OCI-LY1 (cell line): ENCODE measurements at regions not wholly inside any gene's neighbourhood (a gene's known extent, or its start where the extent isn't known, plus 50 kb on each side); places are given as distances from the start of the nearest gene placed in this dataset.
A peak's percentile ranks its signal among the peaks of the same experiment; 100 is the strongest.

Source experiments
- H2AFZ ChIP-seq: fragments of 200-600 bp; sonication (generic), shearing (Covaris generic); 2 replicates; pipeline ENCODE4 v1.6.0; 2014; ENCODE audit warnings: antibody characterized with exemption, mild to moderate bottlenecking, low read length
- H3F3A ChIP-seq: fragments of 200-600 bp; sonication (generic), shearing (Covaris generic); 2 replicates; pipeline ENCODE4 v1.6.0; 2014; ENCODE audit warnings: mild to moderate bottlenecking, antibody characterized with exemption, low read length, moderate library complexity; ENCODE audit not compliant: insufficient read depth
- H3K27ac ChIP-seq: fragments of 200-600 bp; sonication (generic); 2 replicates; pipeline ENCODE4 v1.5.1; 2014; ENCODE audit warnings: low read length, mixed run types, mild to moderate bottlenecking, low read depth; ENCODE audit not compliant: poor library complexity, severe bottlenecking
- H3K27me3 ChIP-seq: fragments of 200-600 bp; sonication (generic); 2 replicates; pipeline ENCODE4 v1.6.0; 2014; ENCODE audit warnings: antibody characterized with exemption, mild to moderate bottlenecking, low read length, moderate library complexity; ENCODE audit not compliant: insufficient read depth
- H3K36me3 ChIP-seq: fragments of 200-600 bp; sonication (generic); 2 replicates; pipeline ENCODE4 v1.6.1; 2014; ENCODE audit warnings: mild to moderate bottlenecking, antibody characterized with exemption, low read length, moderate library complexity, mixed read lengths; ENCODE audit not compliant: insufficient read depth
- H3K4me1 ChIP-seq: fragments of 200-600 bp; sonication (generic); 2 replicates; pipeline ENCODE4 v1.5.1; 2014; ENCODE audit warnings: mild to moderate bottlenecking, low read length, moderate library complexity; ENCODE audit not compliant: insufficient read depth, severe bottlenecking
- H3K4me2 ChIP-seq: fragments of 200-600 bp; sonication (generic), shearing (Covaris generic); 2 replicates; pipeline ENCODE4 v1.6.1; 2014; ENCODE audit warnings: low read length
- H3K4me3 ChIP-seq: fragments of 200-600 bp; sonication (generic); 2 replicates; pipeline ENCODE4 v1.5.1; 2014; ENCODE audit warnings: low read length, low read depth, mild to moderate bottlenecking, mixed read lengths; ENCODE audit not compliant: poor library complexity, severe bottlenecking
- H3K79me2 ChIP-seq: fragments of 200-600 bp; shearing (Covaris generic); 2 replicates; pipeline ENCODE4 v1.6.1; 2016; ENCODE audit warnings: mixed run types, low read length, mixed read lengths; ENCODE audit not compliant: insufficient read depth
- H3K9ac ChIP-seq: fragments of 200-600 bp; sonication (generic), shearing (Covaris generic); 2 replicates; pipeline ENCODE4 v1.6.1; 2014; ENCODE audit warnings: mild to moderate bottlenecking, low read length, mixed read lengths
- H3K9me2 ChIP-seq: fragments of 200-600 bp; sonication (generic), shearing (Covaris generic); 2 replicates; pipeline ENCODE4 v1.6.1; 2014; ENCODE audit warnings: low read depth, mild to moderate bottlenecking, low read length, mixed read lengths
- H3K9me3 ChIP-seq: fragments of 200-600 bp; shearing (Covaris generic); 2 replicates; pipeline ENCODE4 v1.6.1; 2014; ENCODE audit warnings: low read length, mixed read lengths
- H4K20me1 ChIP-seq: fragments of 200-600 bp; sonication (generic), shearing (Covaris generic); 2 replicates; pipeline ENCODE4 v1.6.0; 2016; ENCODE audit warnings: mild to moderate bottlenecking, low read length; ENCODE audit not compliant: insufficient read depth
- EZH2 ChIP-seq: fragments of 200-600 bp; sonication (generic), shearing (Covaris generic); IDR thresholded peaks from 2 replicates; pipeline ENCODE4 v1.8.0; 2017; ENCODE audit warnings: borderline replicate concordance, mixed run types, mild to moderate bottlenecking, antibody characterized with exemption, low read length, moderate library complexity, mixed read lengths
- TF ChIP-seq, protein P1 (sequence below): fragments of 200-600 bp; sonication (generic), shearing (Covaris generic); IDR thresholded peaks from 2 replicates; pipeline ENCODE4 v1.5.1; 2017; ENCODE audit warnings: mild to moderate bottlenecking, antibody characterized with exemption, low read length, moderate library complexity, mixed read lengths

DNA sequence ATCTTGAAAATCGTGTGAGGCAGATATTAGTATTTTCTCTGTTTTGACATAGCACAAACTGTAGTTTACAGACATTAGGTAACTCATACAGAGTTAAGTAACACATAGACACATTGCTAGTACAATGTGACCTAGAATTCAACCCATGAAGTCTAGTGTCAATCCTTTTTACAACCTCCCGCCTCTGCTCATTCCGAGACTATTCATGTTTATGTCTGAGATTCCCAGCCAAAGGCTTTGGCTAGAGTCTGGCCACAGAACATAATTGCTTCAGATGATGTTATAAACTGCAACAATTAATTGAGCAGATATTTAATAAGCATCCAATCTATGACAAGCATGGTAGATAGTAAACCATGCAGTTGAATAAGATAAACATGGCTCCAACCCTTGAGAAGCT, 841.0 kb downstream of the STIM2 start:
- no peak overlapping the region for H3K4me3 ChIP-seq
- no peaks in the 10 kb centered on the region for H3K9me2 ChIP-seq
- no peaks in the 10 kb centered on the region for H3K79me2 ChIP-seq
- H4K20me1 ChIP-seq, result no peaks in the 10 kb centered on the region
- no peak for TF ChIP-seq EZH2
- TF ChIP-seq, protein P1, sequence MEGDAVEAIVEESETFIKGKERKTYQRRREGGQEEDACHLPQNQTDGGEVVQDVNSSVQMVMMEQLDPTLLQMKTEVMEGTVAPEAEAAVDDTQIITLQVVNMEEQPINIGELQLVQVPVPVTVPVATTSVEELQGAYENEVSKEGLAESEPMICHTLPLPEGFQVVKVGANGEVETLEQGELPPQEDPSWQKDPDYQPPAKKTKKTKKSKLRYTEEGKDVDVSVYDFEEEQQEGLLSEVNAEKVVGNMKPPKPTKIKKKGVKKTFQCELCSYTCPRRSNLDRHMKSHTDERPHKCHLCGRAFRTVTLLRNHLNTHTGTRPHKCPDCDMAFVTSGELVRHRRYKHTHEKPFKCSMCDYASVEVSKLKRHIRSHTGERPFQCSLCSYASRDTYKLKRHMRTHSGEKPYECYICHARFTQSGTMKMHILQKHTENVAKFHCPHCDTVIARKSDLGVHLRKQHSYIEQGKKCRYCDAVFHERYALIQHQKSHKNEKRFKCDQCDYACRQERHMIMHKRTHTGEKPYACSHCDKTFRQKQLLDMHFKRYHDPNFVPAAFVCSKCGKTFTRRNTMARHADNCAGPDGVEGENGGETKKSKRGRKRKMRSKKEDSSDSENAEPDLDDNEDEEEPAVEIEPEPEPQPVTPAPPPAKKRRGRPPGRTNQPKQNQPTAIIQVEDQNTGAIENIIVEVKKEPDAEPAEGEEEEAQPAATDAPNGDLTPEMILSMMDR, result no peak
- H3K27ac ChIP-seq, result no peak overlapping the region
- H3K9me3 ChIP-seq, result no peaks in the 10 kb centered on the region
- no peaks in the 10 kb centered on the region for H3K27me3 ChIP-seq
- no peak overlapping the region for H3K4me2 ChIP-seq
- H2AFZ ChIP-seq, result no peak overlapping the region
- H3K4me1 ChIP-seq, result no peaks in the 10 kb centered on the region
- no peak overlapping the region for H3K9ac ChIP-seq
- no peaks in the 10 kb centered on the region for H3F3A ChIP-seq
- no peaks in the 10 kb centered on the region for H3K36me3 ChIP-seq

DNA sequence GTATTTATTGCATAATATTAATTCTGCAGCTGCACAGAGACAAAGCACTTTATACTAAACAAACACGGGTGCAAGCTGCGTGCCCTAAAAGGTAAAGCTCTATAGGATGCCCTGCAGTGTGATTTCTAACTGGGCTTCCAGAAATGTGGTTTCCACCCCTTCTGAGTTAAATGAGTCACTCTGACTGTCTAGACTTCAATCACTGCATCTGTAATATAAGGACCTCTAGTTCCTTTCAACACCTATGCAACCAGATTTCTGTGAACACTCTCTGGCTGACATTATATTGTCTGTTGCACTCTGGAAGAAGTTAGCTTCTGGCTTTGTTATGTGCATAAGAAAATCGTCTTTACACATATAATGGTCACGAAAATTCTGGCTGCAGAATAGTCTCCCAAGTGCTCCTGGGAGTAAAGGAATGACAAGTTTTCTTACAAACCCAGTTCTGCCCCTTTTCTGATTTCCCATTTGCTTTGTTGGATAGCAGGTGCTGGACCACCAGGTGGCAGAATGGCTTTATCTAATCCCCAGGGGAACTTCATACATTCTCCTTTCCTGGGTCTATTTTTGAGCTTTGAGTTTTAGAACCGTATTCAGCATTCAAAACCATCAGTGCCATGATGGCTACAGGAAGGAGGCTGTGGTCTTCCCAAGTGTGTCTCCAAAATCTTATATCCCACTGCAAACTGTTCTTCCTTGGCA, 842.2 kb downstream of the STIM2 start:
- Histone ChIP-seq H3K4me2 (no peak overlapping the region), H3K4me1 (no peaks in the 10 kb centered on the region), H3K79me2 (no peaks in the 10 kb centered on the region), H3F3A (no peaks in the 10 kb centered on the region), H3K36me3 (no peaks in the 10 kb centered on the region), H3K9ac (no peak overlapping the region), H3K4me3 (no peak overlapping the region), H3K27ac (no peak overlapping the region), H3K27me3 (no peaks in the 10 kb centered on the region), H3K9me3 (no peaks in the 10 kb centered on the region), H2AFZ (no peak overlapping the region), H4K20me1 (no peaks in the 10 kb centered on the region), H3K9me2 (no peaks in the 10 kb centered on the region)
- TF ChIP-seq, protein P1, result peak; percentile 18; the same call in 1 of the 2 replicates
- no peak for TF ChIP-seq EZH2

DNA sequence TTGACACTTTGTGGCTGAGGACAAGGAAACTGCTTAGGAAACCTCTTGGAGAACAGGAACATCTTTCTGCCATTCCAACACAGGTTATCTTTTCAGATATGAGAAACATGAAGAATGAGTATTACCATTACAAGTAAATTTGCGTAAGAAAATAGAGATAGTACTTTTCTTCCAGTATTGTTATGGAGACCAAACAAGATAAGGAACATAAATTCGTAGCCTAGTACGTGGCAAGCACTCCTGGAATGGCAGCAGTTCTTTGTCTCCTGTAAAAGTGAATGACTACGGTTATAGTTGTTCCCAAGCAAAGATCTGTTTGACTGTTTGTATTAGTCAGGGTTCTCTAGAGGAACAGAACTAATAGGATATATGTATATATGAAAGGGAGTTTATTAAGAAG, 843.1 kb downstream of the STIM2 start:
- H3K36me3 ChIP-seq, result no peaks in the 10 kb centered on the region
- no peak overlapping the region for H3K4me2 ChIP-seq
- no peak overlapping the region for H3K27ac ChIP-seq
- no peak overlapping the region for H3K4me3 ChIP-seq
- H4K20me1 ChIP-seq, result no peaks in the 10 kb centered on the region
- no peaks in the 10 kb centered on the region for H3F3A ChIP-seq
- H3K27me3 ChIP-seq, result no peaks in the 10 kb centered on the region
- H3K4me1 ChIP-seq, result no peaks in the 10 kb centered on the region
- no peak overlapping the region for H3K9ac ChIP-seq
- no peaks in the 10 kb centered on the region for H3K79me2 ChIP-seq
- no peaks in the 10 kb centered on the region for H3K9me3 ChIP-seq
- H2AFZ ChIP-seq, result no peak overlapping the region
- no peaks in the 10 kb centered on the region for H3K9me2 ChIP-seq
- TF ChIP-seq EZH2, result no peak
- TF ChIP-seq, protein P1, result no peak
